Erythroblast (primary cell): ENCODE measurements at regions not wholly inside any gene's neighbourhood (a gene's known extent, or its start where the extent isn't known, plus 50 kb on each side); places are given as distances from the start of the nearest gene placed in this dataset.

Source experiments
- DNase-seq, 2 experiments: peaks; one replicate each; lab custom pipeline; 2025; lab: John Stamatoyannopoulos, UW
- GATA1 ChIP-seq: IDR thresholded peaks from 2 replicates; pipeline ENCODE4 v1.6.1; 2011; ENCODE audit warnings: low read depth, mild to moderate bottlenecking, control low read depth, low read length, moderate library complexity
- POLR2A ChIP-seq: IDR thresholded peaks from 2 replicates; pipeline ENCODE4 v1.6.1; 2011; ENCODE audit warnings: mild to moderate bottlenecking, low read length

- no peak for TF ChIP-seq GATA1
- no peak for TF ChIP-seq POLR2A
- DNase-seq, result no peak
Observed at GRCh38 chr12:92439420-92439805, 263.4 kb upstream of the PLEKHG7 start.

DNA sequence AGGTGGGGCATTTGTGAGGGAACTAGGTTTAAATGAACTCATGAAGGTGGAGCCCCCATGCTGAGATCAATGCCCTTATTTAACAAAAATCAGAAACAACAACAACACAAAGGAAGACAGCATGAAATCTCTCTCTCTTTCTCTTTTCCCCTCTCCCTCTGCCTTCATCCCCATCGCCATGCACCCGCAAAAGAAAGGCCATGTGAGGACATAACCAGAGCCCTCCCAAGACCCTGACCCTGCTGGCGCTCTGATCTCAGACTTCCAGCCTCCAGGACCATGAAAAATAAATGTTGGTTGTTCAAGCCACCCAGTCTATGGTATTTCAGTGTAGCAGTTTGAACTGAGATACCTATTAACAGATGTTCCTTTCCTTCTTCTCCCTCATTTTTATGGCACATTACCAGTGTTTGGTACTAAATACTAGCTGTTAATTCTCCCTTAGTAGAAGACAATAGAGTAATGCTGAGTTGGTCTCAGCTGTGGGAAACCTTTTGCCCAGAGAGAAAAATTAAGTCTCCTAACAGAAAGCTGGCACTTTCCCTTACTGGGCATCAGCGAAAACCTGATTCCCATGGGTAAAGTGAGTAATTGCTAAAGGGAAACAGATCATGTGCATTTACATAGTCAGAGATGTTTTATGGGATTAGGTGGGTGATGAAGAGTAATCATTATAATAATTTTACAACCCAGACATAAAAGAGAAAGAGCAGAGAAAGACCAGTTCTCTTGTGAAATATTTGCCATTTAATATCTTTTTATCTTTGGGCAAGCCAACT is 264.0 kb upstream of the PLEKHG7 start:
- no peak for TF ChIP-seq POLR2A
- no peak for TF ChIP-seq GATA1

DNA sequence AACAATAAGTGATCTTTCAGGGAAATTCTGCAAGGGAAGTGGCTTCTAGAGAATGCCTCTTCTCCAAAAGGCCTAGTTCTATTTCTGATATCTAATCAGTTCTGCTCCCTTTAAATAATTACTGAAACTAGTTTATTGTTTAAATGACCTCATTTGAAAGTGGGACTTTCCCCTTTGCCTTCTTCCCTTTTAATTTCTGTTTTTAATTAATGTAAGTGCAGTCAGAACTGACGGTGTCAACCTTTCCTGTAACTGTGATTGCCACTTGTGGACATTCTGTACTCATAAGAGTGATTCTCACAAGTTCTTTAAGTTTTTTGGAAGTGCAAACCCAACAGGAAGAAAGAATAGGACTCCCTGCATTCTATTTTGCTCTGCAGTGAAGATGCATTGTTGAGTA is 265.3 kb upstream of the PLEKHG7 start:
- TF ChIP-seq POLR2A (no peak), GATA1 (no peak)
- no peak for DNase-seq

More for the DNA sequence above, 264.0 kb upstream of the PLEKHG7 start:
- DNase-seq, result no peak

- TF ChIP-seq GATA1 (no peak), POLR2A (no peak)
- no peak for DNase-seq
Observed at GRCh38 chr12:92436856-92437255, 265.9 kb upstream of the PLEKHG7 start.

DNA sequence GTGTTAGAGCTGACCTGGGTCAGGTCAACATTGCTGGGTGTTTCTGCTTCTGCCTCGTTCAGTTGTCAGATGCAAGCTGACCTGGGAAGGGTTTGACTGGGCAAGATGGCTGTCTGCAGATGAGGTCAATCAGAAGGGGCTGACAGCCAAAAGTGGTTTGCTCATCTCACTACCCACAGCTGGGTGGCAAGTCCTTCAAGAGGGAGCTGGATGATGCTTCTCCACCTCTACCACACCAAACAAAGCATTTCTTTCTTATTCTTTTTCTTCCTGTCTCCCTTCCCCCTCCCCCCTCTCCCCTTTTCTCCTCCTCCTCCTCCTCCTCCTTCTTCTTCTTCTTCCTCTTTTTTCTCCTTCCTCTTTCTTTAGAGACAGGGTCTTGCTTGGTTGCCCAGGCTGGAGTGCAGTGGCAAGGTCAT is 268.2 kb upstream of the PLEKHG7 start:
- no peak for TF ChIP-seq GATA1
- TF ChIP-seq POLR2A, result no peak
- no peak for DNase-seq

DNA sequence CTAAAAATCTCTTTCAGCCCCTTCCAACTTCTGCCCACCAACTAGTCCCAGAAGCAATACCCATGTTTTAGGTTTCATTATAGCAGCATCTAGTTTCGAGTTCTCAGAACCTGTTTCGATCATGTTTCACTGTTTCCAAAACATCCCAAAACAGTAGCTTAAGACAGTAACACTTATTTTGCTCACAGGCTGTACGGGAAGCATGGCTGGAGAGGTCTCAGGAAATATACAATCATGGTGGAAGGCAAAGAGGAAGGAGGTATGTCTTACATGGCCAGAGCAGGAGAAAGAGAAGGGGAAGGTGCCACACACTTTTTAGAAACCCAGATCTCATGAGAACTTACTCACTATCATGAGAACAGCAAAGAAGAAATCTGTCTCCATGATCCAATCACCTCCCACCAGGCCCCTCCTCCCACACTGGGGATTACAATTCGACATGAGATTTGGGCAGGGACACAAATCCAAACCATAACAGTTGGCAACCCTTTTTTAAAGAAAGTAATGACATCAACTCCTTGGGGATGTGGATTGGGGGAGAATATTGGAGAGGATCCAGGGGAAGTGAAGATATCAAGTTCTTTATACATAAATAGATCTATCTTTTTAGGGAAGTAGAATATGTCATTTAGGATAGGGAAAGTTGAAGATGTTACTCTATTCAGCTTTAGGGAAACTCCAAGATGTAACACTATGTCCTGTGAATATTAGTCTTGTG is 269.9 kb upstream of the PLEKHG7 start:
- no peak for DNase-seq
- TF ChIP-seq POLR2A (no peak), GATA1 (no peak)

DNA sequence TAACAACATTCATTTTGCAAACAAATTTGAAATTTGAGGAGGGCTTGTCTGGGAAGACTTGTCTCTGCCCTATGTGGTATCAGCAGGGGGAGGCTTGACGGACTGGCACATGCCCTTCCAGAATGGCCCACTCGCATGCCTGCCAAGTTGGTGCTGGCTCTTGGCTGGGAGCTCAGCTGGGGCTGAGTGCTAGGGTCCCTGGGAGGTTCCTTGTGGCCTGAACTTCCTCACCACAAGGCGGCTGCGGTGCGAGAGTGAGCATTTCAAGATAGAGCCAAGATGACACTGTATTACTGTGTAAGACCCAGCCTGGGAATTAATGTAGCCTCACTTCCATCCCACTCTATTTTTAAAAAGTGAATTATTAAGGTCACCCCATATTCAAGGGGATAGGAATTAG is 271.6 kb upstream of the PLEKHG7 start:
- TF ChIP-seq POLR2A (no peak), GATA1 (no peak)
- peak; percentile 12 to 28 for DNase-seq

DNA sequence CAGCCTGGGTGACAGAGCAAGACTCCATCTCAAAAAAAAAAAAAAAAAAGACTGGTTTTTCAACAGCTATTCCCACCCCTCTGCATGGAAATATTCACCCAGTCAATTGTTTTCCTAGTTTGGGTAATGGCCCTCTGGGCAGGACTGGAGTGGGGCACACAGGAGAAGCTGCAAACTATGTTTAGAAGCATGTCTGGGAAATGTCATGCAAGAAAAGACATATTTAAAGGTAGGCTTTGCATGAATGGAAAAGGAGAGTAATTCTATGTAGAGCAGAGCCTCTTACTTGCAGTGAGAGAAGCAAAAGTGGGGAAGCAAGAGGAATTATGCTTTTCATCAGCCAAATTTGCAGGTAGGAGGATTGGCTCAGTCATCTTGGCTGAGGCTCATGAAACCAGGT is 276.5 kb upstream of the PLEKHG7 start:
- TF ChIP-seq GATA1, result no peak
- TF ChIP-seq POLR2A, result no peak
- no peak for DNase-seq

GRCh38 chr12:92425165-92425564 is 277.6 kb upstream of the PLEKHG7 start:
- no peak for TF ChIP-seq GATA1
- no peak for TF ChIP-seq POLR2A
- DNase-seq, result no peak

GRCh38 chr12:92424338-92424737 is 278.5 kb upstream of the PLEKHG7 start:
- no peak for DNase-seq

DNA sequence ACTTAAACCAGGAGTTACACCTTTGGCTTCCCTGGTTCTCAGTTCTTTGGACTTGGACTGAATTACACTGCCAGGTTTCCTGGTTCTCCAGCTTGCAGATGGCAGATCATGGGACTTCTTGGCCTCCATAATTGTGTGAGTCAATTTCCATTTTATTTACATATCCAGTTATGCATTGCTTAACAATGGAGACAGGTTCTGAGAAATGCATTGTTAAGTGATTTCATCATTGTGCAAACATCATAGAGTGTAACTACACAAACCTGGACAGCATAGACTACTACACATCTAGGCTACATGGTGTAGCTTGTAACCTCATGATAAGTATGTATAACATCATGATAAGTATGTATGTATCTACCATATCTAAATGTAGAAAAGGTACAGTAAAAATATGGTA is 276.1 kb upstream of the BTG1 start:
- no peak for DNase-seq
- no peak for TF ChIP-seq GATA1
- TF ChIP-seq POLR2A, result no peak

More at GRCh38 chr12:92424338-92424737, 278.5 kb upstream of the PLEKHG7 start:
- TF ChIP-seq GATA1 (no peak), POLR2A (no peak)

- DNase-seq, result no peak
- TF ChIP-seq POLR2A (no peak), GATA1 (no peak)
Observed at GRCh38 chr12:92421042-92421441, 275.4 kb upstream of the BTG1 start.

DNA sequence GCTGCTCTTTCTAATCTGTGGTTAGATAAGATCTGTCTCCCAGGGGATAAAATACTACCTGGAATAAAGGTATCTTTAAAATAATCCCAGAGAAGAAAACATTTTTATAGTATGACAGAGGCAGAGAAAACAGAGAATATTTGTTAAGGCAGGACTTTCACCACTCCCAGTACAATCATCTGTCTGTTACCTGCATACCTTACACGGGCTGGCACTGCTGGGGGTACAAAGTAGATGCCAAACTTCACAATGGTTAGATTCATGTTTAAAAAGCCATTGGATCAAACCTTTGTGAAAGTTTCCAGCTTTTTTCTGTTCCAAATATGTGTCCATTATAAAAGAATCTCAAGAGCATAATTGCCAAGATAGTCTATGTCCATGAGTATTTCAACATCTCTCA is 273.6 kb upstream of the BTG1 start:
- no peak for DNase-seq
- TF ChIP-seq POLR2A, result no peak
- no peak for TF ChIP-seq GATA1

DNA sequence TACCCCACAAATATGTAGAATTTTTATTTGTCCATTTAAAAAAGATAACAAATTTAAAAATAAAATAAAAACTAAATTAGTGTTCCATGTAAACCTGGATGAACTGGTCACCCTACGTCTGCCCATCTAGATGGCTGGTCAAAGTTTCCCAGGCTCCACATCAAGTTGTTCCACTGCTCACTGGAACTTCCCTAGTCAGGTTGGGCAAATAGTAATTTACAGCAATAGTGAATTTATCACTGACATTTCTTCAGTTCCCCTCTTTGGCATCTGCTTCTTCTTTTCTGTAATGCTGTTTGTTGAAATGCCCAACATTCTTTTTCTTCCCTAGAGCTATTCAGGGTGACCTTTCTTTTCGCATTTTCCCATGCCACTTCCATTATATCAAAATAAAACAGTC is 272.7 kb upstream of the BTG1 start:
- no peak for DNase-seq
- TF ChIP-seq POLR2A (no peak), GATA1 (no peak)
